IMR-90 (cell line): ENCODE measurements at regions not wholly inside any gene's neighbourhood (a gene's known extent, or its start where the extent isn't known, plus 50 kb on each side); places are given as distances from the start of the nearest gene placed in this dataset.

ENCODE experiments used
- ATAC-seq: fragments of 200-7000 bp; cut with Tn5 transposase; 2 replicates; pipeline ENCODE4 v1.9.1; 2020; ENCODE audit warnings: low read depth, mild to moderate bottlenecking, moderate library complexity
- BruUV-seq: library from RNA; stranded (reverse); fragments of 400-500 nt; replicated peaks from 2 replicates; lab custom pipeline; 2021; lab: Mats Ljungman, UMichigan
- CTCF ChIA-PET: fragments of 300-600 bp; formaldehyde crosslinking; extraction: SDS; loops from one replicate; lab custom pipeline; 2021; ENCODE audit warnings: antibody characterized with exemption; lab: Yijun Ruan, JAX
- POLR2A ChIA-PET: fragments of 300-600 bp; sonication (Branson Sonifier 250); formaldehyde crosslinking; loops from one replicate; lab custom pipeline; 2022; ENCODE audit warnings: antibody characterized with exemption; ENCODE audit not compliant: unreplicated experiment; lab: Charles Lee
- DNase-seq: peaks from one replicate; pipeline ENCODE4 v3.0.0; 2013
- H2AFZ ChIP-seq: replicated peaks from 2 replicates; pipeline ENCODE3; 2013; ENCODE audit warnings: low read length, mild to moderate bottlenecking; ENCODE audit not compliant: poor library complexity
- H2AK5ac ChIP-seq: 2 replicates; pipeline ENCODE4 v1.6.1; 2013; ENCODE audit warnings: low read depth, low read length, inconsistent platforms
- H2AK9ac ChIP-seq: replicated peaks from 2 replicates; pipeline ENCODE3; 2013; ENCODE audit warnings: mild to moderate bottlenecking, low read depth, low read length, moderate library complexity; ENCODE audit not compliant: poor library complexity
- H2BK120ac ChIP-seq: 2 replicates; pipeline ENCODE4 v1.6.1; 2013; ENCODE audit warnings: low read depth, low read length, inconsistent platforms
- H2BK15ac ChIP-seq: 3 replicates; pipeline ENCODE4 v1.6.1; 2013; ENCODE audit warnings: low read depth, low read length, inconsistent platforms
- H2BK20ac ChIP-seq: 2 replicates; pipeline ENCODE4 v1.6.1; 2013; ENCODE audit warnings: low read depth, mild to moderate bottlenecking, inconsistent platforms, low read length, moderate library complexity
- H2BK5ac ChIP-seq: 2 replicates; pipeline ENCODE4 v1.6.1; 2013; ENCODE audit warnings: mild to moderate bottlenecking, low read depth, low read length, inconsistent platforms; ENCODE audit not compliant: poor library complexity, severe bottlenecking
- H3K14ac ChIP-seq: replicated peaks from 2 replicates; pipeline ENCODE4 v1.6.1; 2013; ENCODE audit warnings: low read depth, low read length, inconsistent platforms
- H3K18ac ChIP-seq: 2 replicates; pipeline ENCODE4 v1.6.1; 2013; ENCODE audit warnings: low read depth, low read length, control low read depth
- H3K23ac ChIP-seq: 2 replicates; pipeline ENCODE4 v1.6.1; 2013; ENCODE audit warnings: low read depth, low read length, inconsistent platforms
- H3K27ac ChIP-seq: 2 replicates; pipeline ENCODE4 v1.5.1; 2013; ENCODE audit warnings: mild to moderate bottlenecking, control low read depth, low read length; ENCODE audit not compliant: insufficient read depth
- H3K27me3 ChIP-seq: 2 replicates; pipeline ENCODE4 v1.6.1; 2013; ENCODE audit warnings: low read length; ENCODE audit not compliant: control insufficient read depth, insufficient read depth
- H3K36me3 ChIP-seq: 2 replicates; pipeline ENCODE4 v1.6.1; 2013; ENCODE audit warnings: low read length, mixed read lengths; ENCODE audit not compliant: control insufficient read depth, insufficient read depth
- H3K4ac ChIP-seq: 2 replicates; pipeline ENCODE4 v1.6.1; 2013; ENCODE audit warnings: low read depth, low read length, inconsistent platforms
- H3K4me1 ChIP-seq: 2 replicates; pipeline ENCODE4 v1.6.1; 2013; ENCODE audit warnings: low read length, mixed read lengths; ENCODE audit not compliant: control insufficient read depth, insufficient read depth
- H3K4me2 ChIP-seq: 2 replicates; pipeline ENCODE4 v1.6.1; 2013; ENCODE audit warnings: low read depth, mild to moderate bottlenecking, control low read depth, low read length, moderate library complexity
- H3K4me3 ChIP-seq: 2 replicates; pipeline ENCODE4 v1.5.1; 2013; ENCODE audit warnings: low read depth, mild to moderate bottlenecking, control low read depth, low read length, moderate library complexity; ENCODE audit not compliant: insufficient read depth
- H3K56ac ChIP-seq: 2 replicates; pipeline ENCODE4 v1.6.1; 2013; ENCODE audit warnings: low read length, inconsistent platforms; ENCODE audit not compliant: insufficient read depth; ENCODE audit errors: extremely low read depth
- H3K79me1 ChIP-seq, 2 experiments: 2 replicates each; pipeline ENCODE4 v1.6.1; 2013; ENCODE audit warnings: low read length in 2 of 2, inconsistent platforms in 1 of 2, low read depth in 1 of 2
- H3K9ac ChIP-seq: 2 replicates; pipeline ENCODE4 v1.6.1; 2013; ENCODE audit warnings: low read depth, low read length, control low read depth
- H3K9me1 ChIP-seq: 2 replicates; pipeline ENCODE4 v1.6.1; 2013; ENCODE audit warnings: low read length, inconsistent platforms; ENCODE audit not compliant: insufficient read depth
- H3K9me3 ChIP-seq: 2 replicates; pipeline ENCODE4 v1.6.1; 2013; ENCODE audit warnings: low read length; ENCODE audit not compliant: control insufficient read depth, insufficient read depth
- H4K20me1 ChIP-seq: 2 replicates; pipeline ENCODE4 v1.6.1; 2013; ENCODE audit warnings: low read length, inconsistent platforms; ENCODE audit not compliant: insufficient read depth
- H4K5ac ChIP-seq: 2 replicates; pipeline ENCODE4 v1.6.1; 2013; ENCODE audit warnings: mild to moderate bottlenecking, low read depth, low read length, control low read depth
- H4K8ac ChIP-seq, 2 experiments: 2 replicates each; pipeline ENCODE4 v1.6.1; 2013; ENCODE audit warnings: low read depth in 2 of 2, low read length in 2 of 2, control low read depth in 1 of 2, inconsistent platforms in 1 of 2
- H4K91ac ChIP-seq: 2 replicates; pipeline ENCODE4 v1.6.1; 2013; ENCODE audit warnings: low read depth, low read length, inconsistent platforms; ENCODE audit not compliant: insufficient read depth
- CEBPB ChIP-seq: IDR thresholded peaks from 2 replicates; pipeline ENCODE4 v1.6.1; 2012; ENCODE audit warnings: low read depth, low read length, improper control_type of control experiment
- MAZ ChIP-seq: IDR thresholded peaks from 2 replicates; pipeline ENCODE4 v1.6.1; 2012; ENCODE audit warnings: low read depth, mild to moderate bottlenecking, low read length, improper control_type of control experiment, moderate library complexity, borderline replicate concordance
- POLR2A ChIP-seq: IDR thresholded peaks from 2 replicates; pipeline ENCODE4 v1.6.1; 2012; ENCODE audit warnings: mild to moderate bottlenecking, low read depth, low read length
- RCOR1 ChIP-seq: IDR thresholded peaks from 2 replicates; pipeline ENCODE4 v1.6.1; 2012; ENCODE audit warnings: mild to moderate bottlenecking, low read length, improper control_type of control experiment; ENCODE audit not compliant: insufficient replicate concordance
- RFX5 ChIP-seq: IDR thresholded peaks from 2 replicates; pipeline ENCODE4 v1.8.0; 2012; ENCODE audit warnings: low read depth, mild to moderate bottlenecking, low read length, moderate library complexity
- SMC3 ChIP-seq: fragments of 150-350 bp; IDR thresholded peaks from 2 replicates; pipeline ENCODE4 v1.6.1; 2016; ENCODE audit warnings: low read depth, mild to moderate bottlenecking, antibody characterized with exemption, low read length, moderate library complexity
- USF2 ChIP-seq: fragments of 150-350 bp; IDR thresholded peaks from 2 replicates; pipeline ENCODE4 v1.6.1; 2017; ENCODE audit warnings: mild to moderate bottlenecking, antibody characterized with exemption, low read length, low read depth
- WGBS, 2 experiments: methylation state at CpG; one replicate each; pipeline versions ENCODE4 v1.1.5 to v1.1.7; 2013; ENCODE audit warnings: missing lambda C conversion rate in 2 of 2; ENCODE audit not compliant: insufficient read length in 1 of 2; ENCODE audit errors: extremely low coverage in 2 of 2; 5-methylcytosine and 5-hydroxymethylcytosine counted together
- dilution Hi-C: fragments of 300-500 bp; cut with HindIII; formaldehyde crosslinking; loops from one replicate; pipeline ENCODE4 v1.14.3; 2018; ENCODE audit warnings: low sequenced_read_pairs; ENCODE audit not compliant: unreplicated experiment
- in situ Hi-C: fragments of 300-500 bp; cut with MboI; formaldehyde crosslinking; loops from 3 replicates; pipeline ENCODE4 v1.14.3; 2019; ENCODE audit warnings: low sequenced_read_pairs, inconsistent platforms, mixed read lengths
- intact Hi-C: fragments of 100-400 bp; cut with micrococcal nuclease; formaldehyde crosslinking; loops from 2 replicates; pipeline ENCODE4 v1.10.0; 2022

DNA sequence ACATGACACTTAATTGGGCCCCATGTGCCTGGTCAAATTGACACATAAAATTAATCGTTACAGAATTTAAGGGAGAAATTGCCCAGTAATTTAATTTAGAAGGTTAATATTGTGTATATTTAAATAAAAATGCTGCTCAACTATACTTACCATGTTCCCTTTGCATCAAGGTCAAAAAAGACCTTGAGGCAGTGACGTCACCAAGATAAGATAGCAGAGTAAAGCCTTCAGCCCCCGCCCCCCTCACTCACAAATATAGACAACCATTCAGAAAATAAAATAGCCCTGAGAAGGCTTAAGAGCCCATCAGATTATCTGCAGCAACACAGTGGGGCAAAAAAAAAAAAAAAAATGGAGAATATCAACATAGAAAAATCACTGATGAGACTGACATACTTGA is 785.7 kb downstream of the CCDC85A start:
- Histone ChIP-seq H3K9me3 (peaks cover 8% of the 10 kb centered on the region; the same call in 1 of the 2 replicates), H3K4me3 (no peak overlapping the region), H2AFZ (no peak overlapping the region), H3K27ac (no peak overlapping the region), H4K20me1 (no peaks in the 10 kb centered on the region), H3K36me3 (no peaks in the 10 kb centered on the region), H4K91ac (no peak overlapping the region), H3K9ac (no peak overlapping the region), H3K4me1 (no peaks in the 10 kb centered on the region), H3K4me2 (no peak overlapping the region), H3K56ac (no peak overlapping the region), H4K8ac (no peak overlapping the region), H2BK120ac (no peak overlapping the region), H4K5ac (no peak overlapping the region), H3K14ac (no peak overlapping the region), H2BK15ac (no peak overlapping the region), H3K23ac (no peak overlapping the region), H2AK5ac (no peak overlapping the region), H2BK20ac (no peak overlapping the region), H3K9me1 (no peaks in the 10 kb centered on the region), H2BK5ac (no peak overlapping the region), H2AK9ac (no peak overlapping the region), H3K79me1 (no peaks in the 10 kb centered on the region), H3K18ac (no peak overlapping the region), H3K4ac (no peak overlapping the region), H3K27me3 (no peaks in the 10 kb centered on the region)
- WGBS, 2 experiments, result no CpG with 5 or more reads among the region's 3 CpGs
- ChIA-PET CTCF (interaction anchor here (0.6 kb wide), 1 partner anchor 18 kb away, joined by 3 read pairs; no protein-coding TSS in a partner anchor), POLR2A (no interaction called here)
- DNase-seq (no peak), ATAC-seq (no peak)
- dilution Hi-C loops (no loop called here), in situ Hi-C loops (no loop called here), intact Hi-C loops (no loop called here)
- TF ChIP-seq RFX5 (no peak), SMC3 (no peak), MAZ (no peak), USF2 (no peak), CEBPB (no peak), RCOR1 (no peak), POLR2A (no peak)
- BruUV-seq, result no TSS peak
